Osteoblast (primary cell): ENCODE measurements at regions not wholly inside any gene's neighbourhood (a gene's known extent, or its start where the extent isn't known, plus 50 kb on each side); places are given as distances from the start of the nearest gene placed in this dataset.

Experiments
- DNase-seq: peaks from one replicate; pipeline ENCODE4 v3.0.0; 2011; ENCODE audit warnings: low spot score, mixed read lengths; ENCODE audit not compliant: insufficient read length; ENCODE audit errors: missing footprints
- H2AFZ ChIP-seq: 2 replicates; pipeline ENCODE4 v1.6.0; 2011; ENCODE audit warnings: mild to moderate bottlenecking, low read length
- H3K27ac ChIP-seq: 2 replicates; pipeline ENCODE4 v1.5.1; 2011; ENCODE audit warnings: mild to moderate bottlenecking, low read depth, low read length, moderate library complexity
- H3K27me3 ChIP-seq: 2 replicates; pipeline ENCODE4 v1.6.0; 2012; ENCODE audit warnings: mild to moderate bottlenecking, control low read depth, inconsistent platforms, low read length, moderate library complexity; ENCODE audit not compliant: insufficient read depth
- H3K36me3 ChIP-seq: 2 replicates; pipeline ENCODE4 v1.5.1; 2011; ENCODE audit warnings: mild to moderate bottlenecking, low read length, control low read depth, moderate library complexity; ENCODE audit not compliant: insufficient read depth
- H3K4me1 ChIP-seq: 2 replicates; pipeline ENCODE4 v1.5.1; 2011; ENCODE audit warnings: mild to moderate bottlenecking, low read length, control low read depth, moderate library complexity; ENCODE audit not compliant: insufficient read depth
- H3K4me2 ChIP-seq: 2 replicates; pipeline ENCODE4 v1.6.0; 2011; ENCODE audit warnings: mild to moderate bottlenecking, low read length; ENCODE audit not compliant: insufficient read depth
- H3K4me3 ChIP-seq: fragments of 200-600 bp; sonication (generic); 3 replicates; pipeline ENCODE4 v1.5.1; 2012; ENCODE audit warnings: mild to moderate bottlenecking, low read length, inconsistent platforms; ENCODE audit not compliant: insufficient read depth
- H3K79me2 ChIP-seq: 2 replicates; pipeline ENCODE4 v1.6.0; 2012; ENCODE audit warnings: mild to moderate bottlenecking, low read length, control low read depth, inconsistent platforms; ENCODE audit not compliant: insufficient read depth
- H3K9me3 ChIP-seq: 2 replicates; pipeline ENCODE4 v1.5.1; 2011; ENCODE audit warnings: low read depth, low read length, control low read depth
- H4K20me1 ChIP-seq: 2 replicates; pipeline ENCODE4 v1.6.0; 2012; ENCODE audit warnings: mild to moderate bottlenecking, low read length, control low read depth; ENCODE audit not compliant: insufficient read depth
- CTCF ChIP-seq: IDR thresholded peaks from 2 replicates; pipeline ENCODE4 v1.5.1; 2011; ENCODE audit warnings: mild to moderate bottlenecking, low read depth, low read length, moderate library complexity; ENCODE audit errors: extremely low read depth

- DNase-seq: no peak
- H2AFZ ChIP-seq: no peak overlapping the region
- no peaks in the 10 kb centered on the region for H3K9me3 ChIP-seq
- no peaks in the 10 kb centered on the region for H4K20me1 ChIP-seq
- H3K36me3 ChIP-seq: no peaks in the 10 kb centered on the region
- H3K4me3 ChIP-seq: no peak overlapping the region
- H3K4me1 ChIP-seq: no peaks in the 10 kb centered on the region
- H3K27me3 ChIP-seq: no peaks in the 10 kb centered on the region
- TF ChIP-seq CTCF: no peak
- no peak overlapping the region for H3K27ac ChIP-seq
- H3K4me2 ChIP-seq: no peak overlapping the region
- H3K79me2 ChIP-seq: no peaks in the 10 kb centered on the region
Measured at GRCh38 chr7:20993693-20994092, 207.0 kb upstream of the SP8 start.

DNA sequence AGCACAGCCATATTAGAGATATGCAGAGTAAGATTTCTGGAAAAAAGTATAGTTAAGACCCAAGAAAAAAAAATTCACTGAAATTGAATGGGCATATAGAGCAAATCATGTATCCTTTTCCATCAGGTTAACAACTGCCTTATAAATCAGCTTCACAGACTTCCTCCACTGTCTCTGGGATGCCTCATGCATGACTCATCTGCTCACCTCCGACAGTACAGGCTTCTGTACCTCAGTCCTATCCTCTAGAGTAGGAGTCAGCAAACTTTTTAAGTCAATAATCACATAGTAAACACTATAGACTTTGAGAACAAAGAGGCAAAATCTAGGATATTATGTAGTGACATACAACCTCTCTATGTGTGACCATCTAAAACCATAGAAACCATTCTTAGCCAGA, 211.6 kb upstream of the SP8 start:
- Histone ChIP-seq H3K4me2 (no peak overlapping the region), H2AFZ (no peak overlapping the region), H3K27ac (no peak overlapping the region), H3K4me3 (no peak overlapping the region), H3K27me3 (no peaks in the 10 kb centered on the region), H3K9me3 (peaks cover 3% of the 10 kb centered on the region), H3K79me2 (no peaks in the 10 kb centered on the region), H3K4me1 (no peaks in the 10 kb centered on the region), H3K36me3 (no peaks in the 10 kb centered on the region), H4K20me1 (no peaks in the 10 kb centered on the region)
- no peak for TF ChIP-seq CTCF
- no peak for DNase-seq

GRCh38 chr7:21011153-21011552, 224.5 kb upstream of the SP8 start:
- Histone ChIP-seq H3K27me3 (no peaks in the 10 kb centered on the region), H3K4me2 (no peak overlapping the region), H3K4me1 (no peaks in the 10 kb centered on the region), H3K9me3 (no peaks in the 10 kb centered on the region), H4K20me1 (no peaks in the 10 kb centered on the region), H3K36me3 (no peaks in the 10 kb centered on the region), H3K79me2 (no peaks in the 10 kb centered on the region), H3K27ac (no peak overlapping the region), H2AFZ (no peak overlapping the region), H3K4me3 (no peak overlapping the region)
- no peak for TF ChIP-seq CTCF
- DNase-seq: no peak

DNA sequence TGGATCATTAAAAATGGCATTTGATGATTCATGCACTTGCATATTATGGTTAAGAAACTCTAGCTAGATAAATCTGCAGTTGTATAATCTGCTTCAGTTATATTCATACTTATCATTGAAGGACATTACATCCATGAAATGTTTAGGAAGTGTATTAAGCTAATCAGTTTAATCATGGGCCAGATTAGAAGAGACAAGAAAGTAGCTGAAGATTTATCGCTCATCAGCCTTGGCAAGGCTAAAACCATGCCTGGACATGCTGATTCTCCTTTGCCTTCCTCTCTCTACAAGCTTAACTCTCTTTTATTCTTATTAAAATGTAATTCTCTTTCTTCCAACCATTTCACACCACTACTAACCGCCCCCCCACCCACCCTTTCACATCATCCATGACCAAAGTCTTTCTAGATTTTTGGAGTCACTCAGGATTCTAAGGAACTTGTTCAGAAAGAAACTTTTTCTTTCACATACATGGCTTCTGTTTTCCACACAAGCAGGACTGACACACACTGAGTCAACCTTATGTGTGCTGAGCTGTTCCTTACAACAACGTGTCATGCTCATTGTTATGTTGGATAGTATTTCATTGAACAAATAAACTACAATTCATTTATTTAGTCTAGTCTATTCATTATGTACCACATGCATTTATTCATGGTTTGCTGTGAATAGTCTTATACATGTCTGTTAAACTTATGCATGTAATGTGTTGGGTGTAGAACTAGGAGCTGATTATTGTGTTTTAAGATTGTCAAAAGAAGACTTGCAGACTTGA, 227.3 kb upstream of the SP8 start:
- no peak overlapping the region for H3K4me3 ChIP-seq
- H3K79me2 ChIP-seq: no peaks in the 10 kb centered on the region
- no peaks in the 10 kb centered on the region for H3K4me1 ChIP-seq
- no peaks in the 10 kb centered on the region for H3K9me3 ChIP-seq
- no peak for TF ChIP-seq CTCF
- H2AFZ ChIP-seq: no peak overlapping the region
- no peaks in the 10 kb centered on the region for H3K36me3 ChIP-seq
- H3K4me2 ChIP-seq: no peak overlapping the region
- H3K27ac ChIP-seq: no peak overlapping the region
- no peaks in the 10 kb centered on the region for H3K27me3 ChIP-seq
- no peaks in the 10 kb centered on the region for H4K20me1 ChIP-seq
- no peak for DNase-seq
